Loucy (cell line): ENCODE measurements at regions not wholly inside any gene's neighbourhood (a gene's known extent, or its start where the extent isn't known, plus 50 kb on each side); places are given as distances from the start of the nearest gene placed in this dataset.

Experiments
- EZH2phosphoT487 ChIP-seq: fragments of 200-600 bp; IDR thresholded peaks from 2 replicates; pipeline ENCODE4 v1.6.1; 2018; ENCODE audit warnings: antibody characterized with exemption, mild to moderate bottlenecking, moderate library complexity, borderline replicate concordance
- TF ChIP-seq, protein P1 (sequence below): fragments of 200-600 bp; sonication (generic); conservative IDR thresholded peaks from 2 replicates; pipeline ENCODE4 v1.5.1; 2014; ENCODE audit warnings: mild to moderate bottlenecking, antibody characterized with exemption, low read length

- TF ChIP-seq, protein P1, sequence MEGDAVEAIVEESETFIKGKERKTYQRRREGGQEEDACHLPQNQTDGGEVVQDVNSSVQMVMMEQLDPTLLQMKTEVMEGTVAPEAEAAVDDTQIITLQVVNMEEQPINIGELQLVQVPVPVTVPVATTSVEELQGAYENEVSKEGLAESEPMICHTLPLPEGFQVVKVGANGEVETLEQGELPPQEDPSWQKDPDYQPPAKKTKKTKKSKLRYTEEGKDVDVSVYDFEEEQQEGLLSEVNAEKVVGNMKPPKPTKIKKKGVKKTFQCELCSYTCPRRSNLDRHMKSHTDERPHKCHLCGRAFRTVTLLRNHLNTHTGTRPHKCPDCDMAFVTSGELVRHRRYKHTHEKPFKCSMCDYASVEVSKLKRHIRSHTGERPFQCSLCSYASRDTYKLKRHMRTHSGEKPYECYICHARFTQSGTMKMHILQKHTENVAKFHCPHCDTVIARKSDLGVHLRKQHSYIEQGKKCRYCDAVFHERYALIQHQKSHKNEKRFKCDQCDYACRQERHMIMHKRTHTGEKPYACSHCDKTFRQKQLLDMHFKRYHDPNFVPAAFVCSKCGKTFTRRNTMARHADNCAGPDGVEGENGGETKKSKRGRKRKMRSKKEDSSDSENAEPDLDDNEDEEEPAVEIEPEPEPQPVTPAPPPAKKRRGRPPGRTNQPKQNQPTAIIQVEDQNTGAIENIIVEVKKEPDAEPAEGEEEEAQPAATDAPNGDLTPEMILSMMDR: no peak
- no peak for TF ChIP-seq EZH2phosphoT487
Observed at GRCh38 chrX:129039176-129039575, 484.1 kb downstream of the SMARCA1 start.
